OCI-LY7 (cell line): ENCODE measurements at regions not wholly inside any gene's neighbourhood (a gene's known extent, or its start where the extent isn't known, plus 50 kb on each side); places are given as distances from the start of the nearest gene placed in this dataset.

ENCODE experiments used
- BruUV-seq: library from RNA; stranded (reverse); fragments of 400-500 nt; replicated peaks from 2 replicates; lab custom pipeline; 2021; lab: Mats Ljungman, UMichigan
- CTCF ChIA-PET: fragments of 300-600 bp; sonication (Branson Sonifier 250); formaldehyde crosslinking; loops from one replicate; lab custom pipeline; 2022; ENCODE audit warnings: antibody characterized with exemption; ENCODE audit not compliant: unreplicated experiment; lab: Charles Lee
- POLR2A ChIA-PET: fragments of 300-600 bp; sonication (Branson Sonifier 250); formaldehyde crosslinking; loops from one replicate; lab custom pipeline; 2022; ENCODE audit warnings: antibody characterized with exemption; lab: Charles Lee
- DNase-seq: peaks from one replicate; pipeline ENCODE4 v3.0.0-alpha.2; 2015; ENCODE audit warnings: low spot score
- H2AFZ ChIP-seq: fragments of 200-600 bp; sonication (generic), shearing (Covaris generic); 2 replicates; pipeline ENCODE4 v1.6.1; 2014; ENCODE audit warnings: mild to moderate bottlenecking, antibody characterized with exemption, low read length, moderate library complexity
- H3K27ac ChIP-seq: fragments of 200-600 bp; sonication (generic); 2 replicates; pipeline ENCODE4 v1.5.1; 2014; ENCODE audit warnings: mixed run types, low read depth, mild to moderate bottlenecking, moderate library complexity, low read length, inconsistent platforms; ENCODE audit not compliant: poor library complexity, severe bottlenecking
- H3K36me3 ChIP-seq: fragments of 200-600 bp; sonication (generic); 2 replicates; pipeline ENCODE4 v1.6.1; 2014; ENCODE audit warnings: mild to moderate bottlenecking, antibody characterized with exemption, low read length, moderate library complexity, mixed read lengths; ENCODE audit not compliant: insufficient read depth
- H3K4me1 ChIP-seq: fragments of 200-600 bp; sonication (generic); 2 replicates; pipeline ENCODE4 v1.5.1; 2014; ENCODE audit warnings: mild to moderate bottlenecking, low read length; ENCODE audit not compliant: insufficient read depth, poor library complexity, severe bottlenecking
- H3K4me2 ChIP-seq: fragments of 200-600 bp; sonication (generic); 2 replicates; pipeline ENCODE4 v1.6.1; 2014; ENCODE audit warnings: mild to moderate bottlenecking, low read length
- H3K4me3 ChIP-seq: fragments of 200-600 bp; sonication (generic); 2 replicates; pipeline ENCODE4 v1.5.1; 2014; ENCODE audit warnings: mild to moderate bottlenecking, low read depth, low read length; ENCODE audit not compliant: poor library complexity, severe bottlenecking
- H3K79me2 ChIP-seq: fragments of 200-600 bp; sonication (generic); 2 replicates; pipeline ENCODE4 v1.6.1; 2016; ENCODE audit warnings: low read depth, mild to moderate bottlenecking, low read length, moderate library complexity, mixed read lengths; ENCODE audit not compliant: insufficient read depth
- H3K9me2 ChIP-seq: fragments of 200-600 bp; sonication (generic); 2 replicates; pipeline ENCODE4 v1.6.1; 2016; ENCODE audit warnings: mild to moderate bottlenecking, low read length, mixed read lengths; ENCODE audit not compliant: insufficient read depth
- H3K9me3 ChIP-seq: fragments of 200-600 bp; sonication (generic); 2 replicates; pipeline ENCODE4 v1.6.1; 2014; ENCODE audit warnings: mild to moderate bottlenecking, mixed run types, low read length, mixed read lengths
- H4K20me1 ChIP-seq: fragments of 200-600 bp; sonication (generic); 2 replicates; pipeline ENCODE4 v1.6.1; 2014; ENCODE audit warnings: mild to moderate bottlenecking, antibody characterized with exemption, low read length, moderate library complexity, mixed read lengths; ENCODE audit not compliant: insufficient read depth
- EZH2phosphoT487 ChIP-seq: fragments of 200-600 bp; sonication (generic); IDR thresholded peaks from 2 replicates; pipeline ENCODE4 v1.6.1; 2018; ENCODE audit warnings: low read depth, borderline replicate concordance, mild to moderate bottlenecking, mixed run types, antibody characterized with exemption, low read length, moderate library complexity, mixed read lengths
- intact Hi-C: fragments of 100-400 bp; cut with micrococcal nuclease; formaldehyde crosslinking; loops from one replicate; pipeline ENCODE4 v1.10.0; 2022; ENCODE audit not compliant: unreplicated experiment
- TF ChIP-seq, protein P1 (sequence below): fragments of 200-600 bp; sonication (generic); conservative IDR thresholded peaks from 2 replicates; pipeline ENCODE4 v1.5.1; 2014; ENCODE audit warnings: mild to moderate bottlenecking, antibody characterized with exemption, low read length, moderate library complexity, mixed read lengths

DNA sequence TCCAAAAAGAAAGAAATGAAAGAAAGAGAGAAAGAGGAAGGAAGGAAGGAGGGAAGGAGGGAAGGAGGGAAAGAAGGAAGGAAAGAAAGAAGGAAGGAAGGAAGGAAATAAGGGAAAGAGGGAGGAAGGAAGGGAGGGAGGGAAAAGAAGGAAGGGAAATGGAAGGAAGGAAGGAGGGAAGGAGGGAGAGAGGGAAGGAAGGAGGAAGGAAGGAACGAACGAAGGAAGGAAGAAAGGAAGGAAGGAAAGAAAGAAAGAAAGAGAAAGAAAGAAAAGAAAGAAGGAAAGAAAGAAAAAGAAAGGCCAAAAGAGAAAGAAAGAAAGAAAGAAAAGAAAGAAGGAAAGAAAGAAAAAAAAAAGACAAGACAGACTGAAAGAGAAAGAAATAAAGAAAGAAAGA lies 263.9 kb upstream of the ATP10B start:
- no peaks in the 10 kb centered on the region for H3K9me3 ChIP-seq
- no peak overlapping the region for H2AFZ ChIP-seq
- no TSS peak for BruUV-seq

DNA sequence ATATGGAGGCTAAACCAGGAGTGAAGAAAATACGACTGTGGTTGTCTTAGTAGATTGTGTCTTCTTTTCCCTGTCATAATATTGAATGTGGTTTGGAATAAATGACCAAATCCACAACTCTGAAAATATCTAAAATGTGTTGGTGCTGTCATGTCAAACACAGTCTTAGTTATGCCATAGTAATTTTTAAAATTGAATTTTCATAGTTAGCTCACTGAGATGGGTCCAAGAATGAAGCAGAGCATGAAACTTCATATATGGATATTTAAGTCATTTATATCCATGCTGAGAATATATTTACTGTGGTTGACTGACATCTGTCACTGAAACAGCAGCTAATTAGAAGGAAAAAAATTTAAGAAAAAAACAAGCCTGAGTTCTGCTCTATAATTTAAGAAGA lies 260.4 kb upstream of the ATP10B start:
- ChIA-PET POLR2A (no interaction called here), CTCF (no interaction called here)
- Histone ChIP-seq H4K20me1 (no peaks in the 10 kb centered on the region), H3K27ac (no peak overlapping the region), H3K4me3 (no peak overlapping the region), H3K4me1 (peaks cover 8% of the 10 kb centered on the region), H3K79me2 (no peaks in the 10 kb centered on the region), H3K36me3 (no peaks in the 10 kb centered on the region), H2AFZ (no peak overlapping the region), H3K9me2 (no peaks in the 10 kb centered on the region), H3K9me3 (no peaks in the 10 kb centered on the region), H3K4me2 (no peak overlapping the region)
- no TSS peak for BruUV-seq
- intact Hi-C loops = no loop called here
- no peak for TF ChIP-seq EZH2phosphoT487
- TF ChIP-seq, protein P1, sequence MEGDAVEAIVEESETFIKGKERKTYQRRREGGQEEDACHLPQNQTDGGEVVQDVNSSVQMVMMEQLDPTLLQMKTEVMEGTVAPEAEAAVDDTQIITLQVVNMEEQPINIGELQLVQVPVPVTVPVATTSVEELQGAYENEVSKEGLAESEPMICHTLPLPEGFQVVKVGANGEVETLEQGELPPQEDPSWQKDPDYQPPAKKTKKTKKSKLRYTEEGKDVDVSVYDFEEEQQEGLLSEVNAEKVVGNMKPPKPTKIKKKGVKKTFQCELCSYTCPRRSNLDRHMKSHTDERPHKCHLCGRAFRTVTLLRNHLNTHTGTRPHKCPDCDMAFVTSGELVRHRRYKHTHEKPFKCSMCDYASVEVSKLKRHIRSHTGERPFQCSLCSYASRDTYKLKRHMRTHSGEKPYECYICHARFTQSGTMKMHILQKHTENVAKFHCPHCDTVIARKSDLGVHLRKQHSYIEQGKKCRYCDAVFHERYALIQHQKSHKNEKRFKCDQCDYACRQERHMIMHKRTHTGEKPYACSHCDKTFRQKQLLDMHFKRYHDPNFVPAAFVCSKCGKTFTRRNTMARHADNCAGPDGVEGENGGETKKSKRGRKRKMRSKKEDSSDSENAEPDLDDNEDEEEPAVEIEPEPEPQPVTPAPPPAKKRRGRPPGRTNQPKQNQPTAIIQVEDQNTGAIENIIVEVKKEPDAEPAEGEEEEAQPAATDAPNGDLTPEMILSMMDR = no peak
- no peak for DNase-seq

More for the DNA sequence above, 263.9 kb upstream of the ATP10B start:
- CTCF ChIA-PET = no interaction called here
- Histone ChIP-seq H3K4me3 (no peak overlapping the region), H3K4me2 (no peak overlapping the region), H3K27ac (no peak overlapping the region), H3K79me2 (no peaks in the 10 kb centered on the region), H3K9me2 (no peaks in the 10 kb centered on the region), H3K36me3 (no peaks in the 10 kb centered on the region), H4K20me1 (no peaks in the 10 kb centered on the region), H3K4me1 (peaks cover 8% of the 10 kb centered on the region)
- POLR2A ChIA-PET = no interaction called here
- TF ChIP-seq, protein P1 = no peak
- TF ChIP-seq EZH2phosphoT487 = no peak
- DNase-seq = no peak
- intact Hi-C loops = no loop called here

DNA sequence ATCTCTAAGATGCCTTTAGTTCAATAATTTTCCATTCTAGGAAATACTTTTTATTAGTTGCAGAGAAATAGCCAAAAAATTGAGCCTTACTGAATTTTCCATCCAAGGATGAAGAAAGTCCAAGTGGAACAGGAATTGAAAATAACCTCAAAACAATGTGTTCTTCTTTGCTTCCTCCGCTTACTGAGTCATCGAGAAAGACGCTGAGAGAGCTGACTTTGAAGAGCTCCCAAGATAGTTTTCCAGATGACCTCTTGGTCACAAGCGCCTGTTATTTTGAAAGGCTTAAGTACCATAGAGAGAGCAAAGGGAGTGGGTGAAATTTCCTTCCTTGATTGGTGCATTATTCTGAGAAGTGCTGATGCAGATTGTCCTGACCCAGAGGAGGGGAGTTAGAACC lies 253.5 kb upstream of the ATP10B start:
- no TSS peak for BruUV-seq
- CTCF ChIA-PET = no interaction called here

More for the DNA sequence above, 253.5 kb upstream of the ATP10B start:
- no peak for DNase-seq
- H3K4me3 ChIP-seq = no peak overlapping the region
- H3K4me2 ChIP-seq = no peak overlapping the region
- no peaks in the 10 kb centered on the region for H3K4me1 ChIP-seq
- no peaks in the 10 kb centered on the region for H3K36me3 ChIP-seq
- POLR2A ChIA-PET = no interaction called here
- TF ChIP-seq, protein P1 = no peak
- no peak for TF ChIP-seq EZH2phosphoT487
- intact Hi-C loops = no loop called here
- H3K9me2 ChIP-seq = no peaks in the 10 kb centered on the region
- no peaks in the 10 kb centered on the region for H3K79me2 ChIP-seq
- no peak overlapping the region for H2AFZ ChIP-seq
- no peak overlapping the region for H3K27ac ChIP-seq
- no peaks in the 10 kb centered on the region for H4K20me1 ChIP-seq
- H3K9me3 ChIP-seq = no peaks in the 10 kb centered on the region
